HG02852 (cell line): ENCODE measurements at regions not wholly inside any gene's neighbourhood (a gene's known extent, or its start where the extent isn't known, plus 50 kb on each side); places are given as distances from the start of the nearest gene placed in this dataset.
"Not testable (repeated sequence)": the region's sequence is repeated elsewhere in the genome, so short reads cannot be mapped to it uniquely, and the experiment has no call there.

Experiments used
- ATAC-seq: cut with Tn5 transposase; IDR thresholded peaks from one replicate; pipeline ENCODE4 v1.9.1; 2021; ENCODE audit warnings: mild to moderate bottlenecking, moderate library complexity; ENCODE audit not compliant: unreplicated experiment

GRCh38 chr11:122023614-122024250, 92.3 kb downstream of the BLID start:
- no peak for ATAC-seq

- no peak for ATAC-seq
These were observed 93.4 kb downstream of the BLID start for GRCh38 chr11:122022646-122023045.

- ATAC-seq = no peak
These were observed 95.1 kb downstream of the BLID start for GRCh38 chr11:122020902-122021301.

- ATAC-seq = no peak
These were observed 95.9 kb downstream of the BLID start for GRCh38 chr11:122019908-122020694.

GRCh38 chr11:122007601-122008071, 108.4 kb downstream of the BLID start:
- ATAC-seq = no peak

GRCh38 chr11:122004446-122004845, 111.6 kb downstream of the BLID start:
- no peak for ATAC-seq

- ATAC-seq = no peak
These were observed 113.1 kb downstream of the BLID start for GRCh38 chr11:122002926-122003325.

- ATAC-seq = no peak
These were observed 114.0 kb downstream of the BLID start for GRCh38 chr11:122002047-122002446.

- ATAC-seq = no peak
These were observed 116.4 kb downstream of the BLID start for GRCh38 chr11:121999651-122000050.

- ATAC-seq = no peak
These were observed 119.4 kb downstream of the BLID start for GRCh38 chr11:121996574-121996973.

GRCh38 chr11:121983901-121984300, 132.1 kb downstream of the BLID start:
- no peak for ATAC-seq

GRCh38 chr11:121977914-121978313, 138.1 kb downstream of the BLID start:
- ATAC-seq = not testable (repeated sequence)

- no peak for ATAC-seq
These were observed 147.4 kb downstream of the BLID start for GRCh38 chr11:121968638-121969037.

- ATAC-seq = no peak
These were observed 148.8 kb downstream of the BLID start for GRCh38 chr11:121967131-121967704.

- ATAC-seq = no peak
These were observed 150.7 kb downstream of the BLID start for GRCh38 chr11:121965330-121965729.

- no peak for ATAC-seq
These were observed 151.4 kb downstream of the BLID start for GRCh38 chr11:121964591-121964990.

- not testable (repeated sequence) for ATAC-seq
These were observed 152.2 kb downstream of the BLID start for GRCh38 chr11:121963846-121964245.

- ATAC-seq = no peak
These were observed 154.7 kb downstream of the BLID start for GRCh38 chr11:121961321-121961801.

GRCh38 chr11:121958971-121959325, 157.1 kb downstream of the BLID start:
- no peak for ATAC-seq

GRCh38 chr11:121958323-121958970, 157.6 kb downstream of the BLID start:
- ATAC-seq = no peak

GRCh38 chr11:121953122-121953521, 162.9 kb downstream of the BLID start:
- ATAC-seq = no peak
